Breast epithelium (tissue), 3 donors: ENCODE measurements at regions not wholly inside any gene's neighbourhood (a gene's known extent, or its start where the extent isn't known, plus 50 kb on each side); places are given as distances from the start of the nearest gene placed in this dataset.

Experiments
- POLR2A ChIP-seq: fragments of 450-650 bp; IDR thresholded peaks from one replicate; pipeline ENCODE4 v1.6.1; 2016; ENCODE audit warnings: antibody characterized with exemption, mild to moderate bottlenecking, moderate library complexity
- POLR2AphosphoS5 ChIP-seq, 3 donors: sonication (generic); formaldehyde crosslinking; IDR thresholded peaks; one replicate each; pipeline ENCODE4 v1.6.1; 2017; ENCODE audit warnings: antibody characterized with exemption in 3 of 3
- TF ChIP-seq, protein P1 (sequence below), 3 donors: fragments of 450-650 bp; IDR thresholded peaks; one replicate each; pipeline ENCODE4 v1.5.1; 2016 to 2017; ENCODE audit warnings: antibody characterized with exemption in 3 of 3, mild to moderate bottlenecking in 3 of 3, moderate library complexity in 3 of 3

DNA sequence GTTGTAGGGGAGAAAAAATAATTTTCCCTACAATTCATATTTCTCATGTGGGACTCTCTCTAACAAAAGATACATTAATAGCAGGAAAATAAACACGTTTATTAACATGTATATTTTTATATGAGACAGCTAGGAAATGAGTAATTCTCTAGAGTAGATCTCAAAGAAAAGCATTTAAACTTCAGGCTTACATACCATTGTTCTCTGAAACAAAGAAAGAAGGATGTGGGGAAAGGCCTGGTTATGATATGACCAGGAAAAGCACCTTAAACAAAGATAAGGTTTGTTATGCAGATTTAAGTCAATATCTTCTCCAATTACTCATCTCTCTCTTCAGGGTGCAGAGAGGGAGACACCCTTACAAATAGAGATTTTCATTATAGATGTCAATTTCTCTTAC, 131.3 kb downstream of the SLC7A11 start:
- TF ChIP-seq, protein P1, sequence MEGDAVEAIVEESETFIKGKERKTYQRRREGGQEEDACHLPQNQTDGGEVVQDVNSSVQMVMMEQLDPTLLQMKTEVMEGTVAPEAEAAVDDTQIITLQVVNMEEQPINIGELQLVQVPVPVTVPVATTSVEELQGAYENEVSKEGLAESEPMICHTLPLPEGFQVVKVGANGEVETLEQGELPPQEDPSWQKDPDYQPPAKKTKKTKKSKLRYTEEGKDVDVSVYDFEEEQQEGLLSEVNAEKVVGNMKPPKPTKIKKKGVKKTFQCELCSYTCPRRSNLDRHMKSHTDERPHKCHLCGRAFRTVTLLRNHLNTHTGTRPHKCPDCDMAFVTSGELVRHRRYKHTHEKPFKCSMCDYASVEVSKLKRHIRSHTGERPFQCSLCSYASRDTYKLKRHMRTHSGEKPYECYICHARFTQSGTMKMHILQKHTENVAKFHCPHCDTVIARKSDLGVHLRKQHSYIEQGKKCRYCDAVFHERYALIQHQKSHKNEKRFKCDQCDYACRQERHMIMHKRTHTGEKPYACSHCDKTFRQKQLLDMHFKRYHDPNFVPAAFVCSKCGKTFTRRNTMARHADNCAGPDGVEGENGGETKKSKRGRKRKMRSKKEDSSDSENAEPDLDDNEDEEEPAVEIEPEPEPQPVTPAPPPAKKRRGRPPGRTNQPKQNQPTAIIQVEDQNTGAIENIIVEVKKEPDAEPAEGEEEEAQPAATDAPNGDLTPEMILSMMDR (IDR thresholded peaks at IDR 0.05), result no peak
- TF ChIP-seq POLR2A (no peak), POLR2AphosphoS5 (IDR thresholded peaks at IDR 0.05) (no peak)
